ENCODE measurements at regions not wholly inside any gene's neighbourhood (a gene's known extent, or its start where the extent isn't known, plus 50 kb on each side); places are given as distances from the start of the nearest gene placed in this dataset.

GRCh38 chr7:83290211-83290610 is 127.5 kb upstream of the PCLO start:
- TF ChIP-seq ZNF678 (CRISPR knock-in tag; IDR thresholded peaks at IDR 0.05) (no peak), ZKSCAN1 (IDR thresholded peaks at IDR 0.05; ENCODE audit: low read length) (no peak), ZFP37 (CRISPR knock-in tag; IDR thresholded peaks at IDR 0.05; ENCODE audit: borderline replicate concordance) (no peak), STAT6 (CRISPR knock-in tag; IDR thresholded peaks at IDR 0.05; ENCODE audit: borderline replicate concordance) (no peak), CTCF (CRISPR knock-in tag; IDR thresholded peaks at IDR 0.05) (no peak)

All from HepG2 (cell line).